GM19025 (cell line): ENCODE measurements at regions not wholly inside any gene's neighbourhood (a gene's known extent, or its start where the extent isn't known, plus 50 kb on each side); places are given as distances from the start of the nearest gene placed in this dataset.

Experiments
- ATAC-seq: cut with Tn5 transposase; IDR thresholded peaks from one replicate; pipeline ENCODE4 v1.9.1; 2021; ENCODE audit warnings: mild to moderate bottlenecking, low read depth, moderate library complexity; ENCODE audit not compliant: unreplicated experiment

- ATAC-seq: no peak
These were observed 118.6 kb upstream of the SYT1 start for GRCh38 chr12:78746001-78746400.

- ATAC-seq: no peak
These were observed 111.5 kb upstream of the SYT1 start for GRCh38 chr12:78753058-78753457.

- ATAC-seq: no peak
These were observed 107.6 kb upstream of the SYT1 start for GRCh38 chr12:78756936-78757335.

- ATAC-seq: no peak
These were observed 105.2 kb upstream of the SYT1 start for GRCh38 chr12:78759367-78759766.

- ATAC-seq: no peak
These were observed 103.7 kb upstream of the SYT1 start for GRCh38 chr12:78760906-78761305.

GRCh38 chr12:78764913-78765312, 99.7 kb upstream of the SYT1 start:
- no peak for ATAC-seq

GRCh38 chr12:78767264-78767981, 97.2 kb upstream of the SYT1 start:
- no peak for ATAC-seq

- no peak for ATAC-seq
These were observed 86.2 kb upstream of the SYT1 start for GRCh38 chr12:78778339-78778738.

GRCh38 chr12:78787576-78787975, 77.0 kb upstream of the SYT1 start:
- no peak for ATAC-seq

- ATAC-seq: no peak
These were observed 74.4 kb upstream of the SYT1 start for GRCh38 chr12:78790148-78790547.

- ATAC-seq: no peak
These were observed 72.4 kb upstream of the SYT1 start for GRCh38 chr12:78792052-78792698.

GRCh38 chr12:78793491-78793890, 71.1 kb upstream of the SYT1 start:
- no peak for ATAC-seq

GRCh38 chr12:78793982-78794381, 70.6 kb upstream of the SYT1 start:
- no peak for ATAC-seq

- no peak for ATAC-seq
These were observed 68.6 kb upstream of the SYT1 start for GRCh38 chr12:78795934-78796445.

GRCh38 chr12:78797196-78797931, 67.2 kb upstream of the SYT1 start:
- ATAC-seq: no peak

- ATAC-seq: no peak
These were observed 64.9 kb upstream of the SYT1 start for GRCh38 chr12:78799649-78800048.

GRCh38 chr12:78802593-78802992, 62.0 kb upstream of the SYT1 start:
- no peak for ATAC-seq

- ATAC-seq: no peak
These were observed 60.3 kb upstream of the SYT1 start for GRCh38 chr12:78804262-78804661.
